Endodermal cell (in vitro differentiated cells): ENCODE measurements at regions not wholly inside any gene's neighbourhood (a gene's known extent, or its start where the extent isn't known, plus 50 kb on each side); places are given as distances from the start of the nearest gene placed in this dataset.

Source experiments
- DNase-seq: peaks from one replicate; pipeline ENCODE4 v3.0.0-alpha.2; 2017
- H3K27ac ChIP-seq: 2 replicates; pipeline ENCODE4 v1.5.1; 2013; ENCODE audit warnings: mild to moderate bottlenecking, low read depth, low read length, moderate library complexity
- H3K27me3 ChIP-seq: 2 replicates; pipeline ENCODE4 v1.6.1; 2013; ENCODE audit warnings: mild to moderate bottlenecking, low read length, moderate library complexity; ENCODE audit not compliant: insufficient read depth, control insufficient read depth, poor library complexity, severe bottlenecking
- H3K36me3 ChIP-seq: 2 replicates; pipeline ENCODE4 v1.7.0; 2013; ENCODE audit warnings: mild to moderate bottlenecking, low read length, moderate library complexity; ENCODE audit not compliant: control insufficient read depth, insufficient read depth
- H3K4me1 ChIP-seq: one replicate; pipeline ENCODE4 v1.7.0; 2013; ENCODE audit warnings: low read length; ENCODE audit not compliant: control insufficient read depth, insufficient read depth
- H3K4me3 ChIP-seq: 2 replicates; pipeline ENCODE4 v1.5.1; 2013; ENCODE audit warnings: mild to moderate bottlenecking, low read length, moderate library complexity
- H3K9ac ChIP-seq: 2 replicates; pipeline ENCODE4 v1.6.1; 2013; ENCODE audit warnings: mild to moderate bottlenecking, low read length, moderate library complexity; ENCODE audit not compliant: poor library complexity, severe bottlenecking; ENCODE audit errors: extremely low read depth
- H3K9me3 ChIP-seq: 2 replicates; pipeline ENCODE4 v1.6.1; 2013; ENCODE audit warnings: mild to moderate bottlenecking, low read length, moderate library complexity; ENCODE audit not compliant: control insufficient read depth
- H3K27ac Mint-ChIP-seq: 2 replicates; pipeline ENCODE4 v1.8.0; 2020; ENCODE audit warnings: mixed read lengths
- H3K27me3 Mint-ChIP-seq: 2 replicates; pipeline ENCODE4 v1.8.0; 2021; ENCODE audit warnings: mild to moderate bottlenecking, mixed read lengths; ENCODE audit not compliant: insufficient read depth
- H3K36me3 Mint-ChIP-seq: 2 replicates; pipeline ENCODE4 v1.8.0; 2020; ENCODE audit warnings: low read depth, mixed read lengths
- H3K4me1 Mint-ChIP-seq: 2 replicates; pipeline ENCODE4 v1.8.0; 2020; ENCODE audit warnings: mixed read lengths
- H3K4me3 Mint-ChIP-seq: 2 replicates; pipeline ENCODE4 v1.8.0; 2020; ENCODE audit warnings: mild to moderate bottlenecking, moderate library complexity, mixed read lengths
- H3K9me3 Mint-ChIP-seq: 2 replicates; pipeline ENCODE4 v1.8.0; 2020; ENCODE audit warnings: mild to moderate bottlenecking, mixed read lengths
- WGBS, 2 experiments: methylation state at CpG; one replicate each; pipeline versions ENCODE4 v1.1.5 to v1.1.7; 2013; ENCODE audit warnings: missing lambda C conversion rate in 2 of 2, mixed read lengths in 1 of 2; ENCODE audit not compliant: insufficient coverage in 1 of 2, insufficient read length in 1 of 2; 5-methylcytosine and 5-hydroxymethylcytosine counted together
- TF ChIP-seq, protein P1 (sequence below): fragments of 200-600 bp; sonication (generic); conservative IDR thresholded peaks from 2 replicates; pipeline ENCODE4 v1.5.0; 2021; ENCODE audit warnings: antibody characterized with exemption, mild to moderate bottlenecking

DNA sequence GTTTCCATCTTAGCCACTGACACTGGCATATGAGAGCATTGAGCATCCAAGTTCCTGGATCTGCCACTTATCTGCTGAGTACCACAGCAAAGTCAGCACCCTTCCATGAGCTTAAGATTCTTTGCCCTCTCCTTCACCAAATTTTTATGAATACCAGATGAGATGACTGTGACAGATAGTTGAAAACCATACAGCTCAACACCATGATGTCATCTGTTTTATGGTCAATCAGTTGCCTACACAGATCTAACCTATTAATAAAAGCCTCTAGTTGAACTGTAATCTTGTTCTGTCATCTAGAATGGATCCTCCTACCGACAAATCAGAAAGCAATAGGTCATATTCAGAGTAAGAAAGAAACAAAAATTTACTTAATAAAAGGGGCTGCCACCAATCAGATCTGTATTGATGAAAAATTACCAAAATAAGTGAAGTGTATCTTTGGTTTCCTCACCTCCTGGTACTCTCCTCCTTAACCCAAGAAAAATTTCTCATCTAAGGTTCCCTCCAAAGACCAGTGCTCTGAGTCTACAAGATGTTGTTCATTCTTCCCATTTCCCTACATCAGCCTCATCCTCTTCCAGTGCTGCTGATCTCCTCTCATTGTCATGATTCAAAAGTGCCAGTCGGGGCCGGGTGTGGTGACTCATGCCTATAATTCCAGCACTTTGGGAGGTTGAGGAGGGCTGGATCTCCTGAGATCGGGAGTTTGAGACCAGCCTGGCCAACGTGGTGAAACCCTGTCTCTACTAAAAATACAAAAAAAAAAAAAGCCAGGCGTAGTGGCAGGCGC, 138.8 kb upstream of the CTTNBP2NL start:
- no peaks in the 10 kb centered on the region for H3K9me3 Mint-ChIP-seq
- 83 to 88% methylated on average over 3 to 7 of the region's 7 CpGs for WGBS, 2 experiments
- peaks cover 7% of the 10 kb centered on the region for H3K4me1 Mint-ChIP-seq
- TF ChIP-seq, protein P1, sequence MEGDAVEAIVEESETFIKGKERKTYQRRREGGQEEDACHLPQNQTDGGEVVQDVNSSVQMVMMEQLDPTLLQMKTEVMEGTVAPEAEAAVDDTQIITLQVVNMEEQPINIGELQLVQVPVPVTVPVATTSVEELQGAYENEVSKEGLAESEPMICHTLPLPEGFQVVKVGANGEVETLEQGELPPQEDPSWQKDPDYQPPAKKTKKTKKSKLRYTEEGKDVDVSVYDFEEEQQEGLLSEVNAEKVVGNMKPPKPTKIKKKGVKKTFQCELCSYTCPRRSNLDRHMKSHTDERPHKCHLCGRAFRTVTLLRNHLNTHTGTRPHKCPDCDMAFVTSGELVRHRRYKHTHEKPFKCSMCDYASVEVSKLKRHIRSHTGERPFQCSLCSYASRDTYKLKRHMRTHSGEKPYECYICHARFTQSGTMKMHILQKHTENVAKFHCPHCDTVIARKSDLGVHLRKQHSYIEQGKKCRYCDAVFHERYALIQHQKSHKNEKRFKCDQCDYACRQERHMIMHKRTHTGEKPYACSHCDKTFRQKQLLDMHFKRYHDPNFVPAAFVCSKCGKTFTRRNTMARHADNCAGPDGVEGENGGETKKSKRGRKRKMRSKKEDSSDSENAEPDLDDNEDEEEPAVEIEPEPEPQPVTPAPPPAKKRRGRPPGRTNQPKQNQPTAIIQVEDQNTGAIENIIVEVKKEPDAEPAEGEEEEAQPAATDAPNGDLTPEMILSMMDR, result no peak
- no peaks in the 10 kb centered on the region for H3K36me3 Mint-ChIP-seq
- Histone ChIP-seq H3K36me3 (no peaks in the 10 kb centered on the region), H3K27ac (no peak overlapping the region), H3K4me1 (peaks cover 3% of the 10 kb centered on the region), H3K4me3 (no peak overlapping the region), H3K9ac (no peak overlapping the region), H3K27me3 (peaks cover 25% of the 10 kb centered on the region), H3K9me3 (no peaks in the 10 kb centered on the region)
- H3K27ac Mint-ChIP-seq, result no peak overlapping the region
- peaks cover 32% of the 10 kb centered on the region for H3K27me3 Mint-ChIP-seq
- H3K4me3 Mint-ChIP-seq, result no peak overlapping the region
- no peak for DNase-seq

DNA sequence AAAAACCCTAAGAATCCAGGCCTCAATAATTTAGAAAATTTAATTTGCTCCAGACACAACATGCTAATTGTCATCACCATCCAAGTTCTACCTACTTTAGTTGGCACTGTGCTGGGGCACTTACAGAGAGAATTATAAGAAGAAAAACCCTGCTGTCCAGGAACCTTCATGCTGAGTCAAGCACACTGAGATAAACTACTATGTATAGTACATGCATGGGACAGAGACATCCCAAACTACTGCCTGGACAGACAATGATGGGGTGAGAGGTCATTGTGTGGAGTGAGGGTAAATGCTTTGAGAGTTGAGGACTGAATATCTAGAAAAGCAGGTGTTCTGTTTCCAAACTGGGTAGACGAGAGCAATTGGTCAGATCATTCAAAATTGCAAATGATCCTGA, 135.3 kb upstream of the CTTNBP2NL start:
- H3K27me3 Mint-ChIP-seq, result peaks cover 21% of the 10 kb centered on the region

GRCh38 chr1:112262316-112262715, 133.7 kb upstream of the CTTNBP2NL start:
- Histone ChIP-seq H3K36me3 (no peaks in the 10 kb centered on the region), H3K9ac (no peak overlapping the region), H3K27me3 (peaks cover under 1% of the 10 kb centered on the region), H3K4me1 (no peaks in the 10 kb centered on the region), H3K4me3 (no peak overlapping the region), H3K27ac (no peak overlapping the region), H3K9me3 (no peaks in the 10 kb centered on the region)
- H3K4me3 Mint-ChIP-seq, result no peak overlapping the region
- no peaks in the 10 kb centered on the region for H3K36me3 Mint-ChIP-seq
- H3K27me3 Mint-ChIP-seq, result peaks cover 7% of the 10 kb centered on the region
- WGBS, 2 experiments, result 77 to 100% methylated on average over 1 to 2 of the region's 2 CpGs
- TF ChIP-seq, protein P1, result no peak
- no peaks in the 10 kb centered on the region for H3K4me1 Mint-ChIP-seq
- H3K9me3 Mint-ChIP-seq, result no peaks in the 10 kb centered on the region
- DNase-seq, result no peak
- H3K27ac Mint-ChIP-seq, result no peak overlapping the region

More for the DNA sequence above, 135.3 kb upstream of the CTTNBP2NL start:
- no peaks in the 10 kb centered on the region for H3K36me3 Mint-ChIP-seq
- Histone ChIP-seq H3K9me3 (no peaks in the 10 kb centered on the region), H3K27ac (no peak overlapping the region), H3K9ac (no peak overlapping the region), H3K4me3 (no peak overlapping the region), H3K4me1 (no peaks in the 10 kb centered on the region), H3K27me3 (peaks cover 15% of the 10 kb centered on the region), H3K36me3 (no peaks in the 10 kb centered on the region)
- TF ChIP-seq, protein P1, result no peak
- WGBS, 2 experiments, result 73% methylated on average over 1 of the region's 1 CpG; no CpG with 5 or more reads in 1 of the 2 experiments
- no peak overlapping the region for H3K4me3 Mint-ChIP-seq
- H3K9me3 Mint-ChIP-seq, result no peaks in the 10 kb centered on the region
- H3K4me1 Mint-ChIP-seq, result no peaks in the 10 kb centered on the region
- H3K27ac Mint-ChIP-seq, result no peak overlapping the region
- no peak for DNase-seq
